A673 (cell line): ENCODE measurements at regions not wholly inside any gene's neighbourhood (a gene's known extent, or its start where the extent isn't known, plus 50 kb on each side); places are given as distances from the start of the nearest gene placed in this dataset.

Experiments
- BruUV-seq: library from RNA; stranded (reverse); fragments of 400-500 nt; replicated peaks from 2 replicates; lab custom pipeline; 2021; lab: Mats Ljungman, UMichigan
- CTCF ChIA-PET: fragments of 300-600 bp; sonication (Branson Sonifier 250); formaldehyde crosslinking; loops from one replicate; lab custom pipeline; 2022; ENCODE audit warnings: antibody characterized with exemption; lab: Charles Lee
- POLR2A ChIA-PET: fragments of 300-600 bp; sonication (Branson Sonifier 250); formaldehyde crosslinking; loops from one replicate; lab custom pipeline; 2022; ENCODE audit warnings: antibody characterized with exemption; ENCODE audit not compliant: low non-redundant PET; lab: Charles Lee
- DNase-seq: peaks from one replicate; pipeline ENCODE4 v3.0.0-alpha.2; 2015; ENCODE audit warnings: low spot score
- H3K27ac ChIP-seq: fragments of 200-600 bp; sonication (generic); 2 replicates; pipeline ENCODE4 v1.5.1; 2016; ENCODE audit warnings: mixed run types, low read depth, mild to moderate bottlenecking, mixed read lengths, antibody characterized with exemption, low read length; ENCODE audit not compliant: poor library complexity, severe bottlenecking
- H3K27me3 ChIP-seq: fragments of 200-600 bp; sonication (generic); replicated peaks from 2 replicates; pipeline ENCODE4 v1.6.1; 2017; ENCODE audit warnings: mixed run types, low read depth, mild to moderate bottlenecking, mixed read lengths, antibody characterized with exemption, low read length; ENCODE audit not compliant: insufficient read depth, poor library complexity
- H3K36me3 ChIP-seq: fragments of 200-600 bp; sonication (generic); 2 replicates; pipeline ENCODE4 v1.6.1; 2016; ENCODE audit warnings: mixed run types, mild to moderate bottlenecking, mixed read lengths, antibody characterized with exemption, low read length; ENCODE audit not compliant: insufficient read depth, poor library complexity, severe bottlenecking
- H3K4me1 ChIP-seq: fragments of 200-600 bp; sonication (generic); 2 replicates; pipeline ENCODE4 v1.6.1; 2017; ENCODE audit warnings: mixed run types, mild to moderate bottlenecking, mixed read lengths, antibody characterized with exemption, low read length; ENCODE audit not compliant: insufficient read depth, poor library complexity, severe bottlenecking
- H3K4me3 ChIP-seq: fragments of 200-600 bp; sonication (generic); 2 replicates; pipeline ENCODE4 v1.5.1; 2016; ENCODE audit warnings: low read depth, mixed run types, mild to moderate bottlenecking, mixed read lengths, low read length; ENCODE audit not compliant: poor library complexity, severe bottlenecking
- H3K9me3 ChIP-seq: fragments of 200-600 bp; sonication (generic); 2 replicates; pipeline ENCODE4 v1.6.1; 2016; ENCODE audit warnings: mixed run types, low read depth, mild to moderate bottlenecking, mixed read lengths, antibody characterized with exemption, low read length; ENCODE audit not compliant: poor library complexity, severe bottlenecking
- EZH2 ChIP-seq: fragments of 200-600 bp; sonication (generic); IDR thresholded peaks from 2 replicates; pipeline ENCODE4 v1.6.1; 2017; ENCODE audit warnings: borderline replicate concordance, low read depth, mild to moderate bottlenecking, mixed read lengths, antibody characterized with exemption, low read length; ENCODE audit not compliant: poor library complexity, severe bottlenecking
- intact Hi-C: fragments of 100-400 bp; cut with micrococcal nuclease; formaldehyde crosslinking; loops from one replicate; pipeline ENCODE4 v1.10.0; 2022; ENCODE audit not compliant: unreplicated experiment
- TF ChIP-seq, protein P1 (sequence below): fragments of 300-800, 200-600 bp; sonication (generic); conservative IDR thresholded peaks from 2 replicates; pipeline ENCODE4 v1.5.1; 2017; ENCODE audit warnings: low read depth, mild to moderate bottlenecking, antibody characterized with exemption, low read length, moderate library complexity, mixed read lengths

DNA sequence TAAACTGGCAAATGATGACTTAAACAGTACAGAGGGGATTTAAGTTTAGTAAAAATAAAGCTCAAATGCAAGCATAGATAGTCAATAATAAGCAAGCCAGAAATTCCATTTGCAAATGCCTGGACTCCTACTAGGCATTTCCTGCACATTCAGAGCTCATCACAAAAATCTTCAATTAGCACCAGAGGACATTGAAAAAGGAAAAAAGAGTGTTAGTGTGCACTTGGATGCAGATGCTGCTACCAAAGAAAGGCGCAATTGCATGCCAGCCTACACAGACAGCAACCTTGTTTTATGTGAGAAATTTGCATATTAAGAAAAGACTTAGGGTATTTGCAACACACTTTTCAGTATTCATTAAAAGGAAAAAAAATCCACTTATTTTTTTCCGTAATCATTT is 282.1 kb downstream of the GRIA2 start:
- TF ChIP-seq, protein P1, sequence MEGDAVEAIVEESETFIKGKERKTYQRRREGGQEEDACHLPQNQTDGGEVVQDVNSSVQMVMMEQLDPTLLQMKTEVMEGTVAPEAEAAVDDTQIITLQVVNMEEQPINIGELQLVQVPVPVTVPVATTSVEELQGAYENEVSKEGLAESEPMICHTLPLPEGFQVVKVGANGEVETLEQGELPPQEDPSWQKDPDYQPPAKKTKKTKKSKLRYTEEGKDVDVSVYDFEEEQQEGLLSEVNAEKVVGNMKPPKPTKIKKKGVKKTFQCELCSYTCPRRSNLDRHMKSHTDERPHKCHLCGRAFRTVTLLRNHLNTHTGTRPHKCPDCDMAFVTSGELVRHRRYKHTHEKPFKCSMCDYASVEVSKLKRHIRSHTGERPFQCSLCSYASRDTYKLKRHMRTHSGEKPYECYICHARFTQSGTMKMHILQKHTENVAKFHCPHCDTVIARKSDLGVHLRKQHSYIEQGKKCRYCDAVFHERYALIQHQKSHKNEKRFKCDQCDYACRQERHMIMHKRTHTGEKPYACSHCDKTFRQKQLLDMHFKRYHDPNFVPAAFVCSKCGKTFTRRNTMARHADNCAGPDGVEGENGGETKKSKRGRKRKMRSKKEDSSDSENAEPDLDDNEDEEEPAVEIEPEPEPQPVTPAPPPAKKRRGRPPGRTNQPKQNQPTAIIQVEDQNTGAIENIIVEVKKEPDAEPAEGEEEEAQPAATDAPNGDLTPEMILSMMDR = no peak
- no peak for TF ChIP-seq EZH2
- ChIA-PET CTCF (no interaction called here), POLR2A (no interaction called here)
- Histone ChIP-seq H3K9me3 (no peaks in the 10 kb centered on the region), H3K27me3 (no peaks in the 10 kb centered on the region), H3K4me1 (peaks cover 6% of the 10 kb centered on the region), H3K27ac (no peak overlapping the region), H3K4me3 (no peak overlapping the region), H3K36me3 (no peaks in the 10 kb centered on the region)
- intact Hi-C loops = no loop called here
- peak; percentile 60 for DNase-seq
- no TSS peak for BruUV-seq

- H3K4me1 ChIP-seq = no peaks in the 10 kb centered on the region
- no peaks in the 10 kb centered on the region for H3K27me3 ChIP-seq
- H3K36me3 ChIP-seq = no peaks in the 10 kb centered on the region
- H3K27ac ChIP-seq = no peak overlapping the region
- DNase-seq = no peak
- no peaks in the 10 kb centered on the region for H3K9me3 ChIP-seq
- POLR2A ChIA-PET = no interaction called here
- CTCF ChIA-PET = no interaction called here
- intact Hi-C loops = no loop called here
- BruUV-seq = no TSS peak
- no peak overlapping the region for H3K4me3 ChIP-seq
- TF ChIP-seq, protein P1 = no peak
- TF ChIP-seq EZH2 = no peak
Measured at GRCh38 chr4:157459785-157460184, 239.3 kb downstream of the GRIA2 start.

GRCh38 chr4:157447195-157447594 is 226.7 kb downstream of the GRIA2 start:
- BruUV-seq = no TSS peak
- Histone ChIP-seq H3K27ac (no peak overlapping the region), H3K27me3 (no peaks in the 10 kb centered on the region), H3K4me1 (no peaks in the 10 kb centered on the region), H3K36me3 (no peaks in the 10 kb centered on the region), H3K4me3 (no peak overlapping the region), H3K9me3 (no peaks in the 10 kb centered on the region)
- intact Hi-C loops = no loop called here
- POLR2A ChIA-PET = no interaction called here
- DNase-seq = no peak
- TF ChIP-seq, protein P1 = no peak
- TF ChIP-seq EZH2 = no peak
- CTCF ChIA-PET = no interaction called here
